ENCODE measurements at regions not wholly inside any gene's neighbourhood (a gene's known extent, or its start where the extent isn't known, plus 50 kb on each side); places are given as distances from the start of the nearest gene placed in this dataset.

DNA sequence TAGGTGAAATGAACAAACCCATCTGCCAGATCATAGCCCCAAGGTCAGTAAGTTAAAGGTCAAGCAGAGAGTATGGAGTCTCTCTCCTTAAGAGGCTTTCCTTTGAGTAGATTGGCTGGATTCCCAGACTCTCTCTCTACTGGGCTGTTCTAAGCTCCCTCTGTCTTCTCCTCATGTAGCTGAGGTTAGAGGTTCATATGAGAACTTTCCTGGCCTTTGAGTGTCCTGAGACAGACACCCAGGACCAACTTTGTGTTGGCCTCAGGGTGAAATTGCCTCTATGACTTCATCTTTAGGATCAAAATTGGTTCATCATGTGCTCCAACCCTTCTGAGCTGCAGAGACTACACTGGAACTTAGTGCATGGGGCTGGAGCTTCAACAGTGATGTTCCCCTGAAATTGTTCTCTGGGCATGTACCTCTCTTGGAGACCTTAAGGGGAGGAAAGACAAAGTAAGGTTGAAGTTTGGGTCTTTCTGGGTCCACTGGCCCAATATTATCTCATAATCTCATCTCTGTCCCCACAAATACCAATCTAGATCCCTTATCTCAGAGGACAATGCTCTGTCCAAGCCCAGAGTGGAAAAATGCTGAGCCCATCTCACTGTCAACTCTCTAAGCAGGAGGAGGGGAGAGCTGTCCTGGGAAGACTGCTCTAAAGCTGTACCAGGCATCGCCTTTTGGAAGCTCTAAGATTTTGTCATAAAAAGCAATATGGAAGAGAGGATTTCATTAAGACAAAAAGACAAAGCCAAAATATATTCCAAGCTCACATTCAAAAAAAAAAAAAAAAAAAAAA, 177.3 kb upstream of the ARL4C start:
- no peak for DNase-seq

DNA sequence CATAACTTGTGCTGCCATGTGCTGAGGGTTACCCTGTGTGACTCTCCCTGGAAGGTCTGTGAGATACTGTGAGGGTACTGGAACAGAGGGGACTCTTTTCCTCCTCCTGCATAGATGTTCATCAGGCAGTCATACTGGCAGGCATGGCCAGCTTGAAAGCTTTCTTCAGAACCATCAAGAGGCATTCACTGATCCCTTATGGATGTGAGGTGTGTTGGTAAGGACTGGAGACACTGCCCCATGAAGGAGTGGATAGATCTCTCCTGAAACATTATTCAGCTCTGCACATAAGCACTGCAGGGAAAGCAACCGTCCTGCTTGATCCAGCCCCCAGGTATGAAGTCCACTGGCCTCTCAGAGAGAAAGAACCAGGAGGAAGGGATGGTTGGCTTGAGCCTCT, 176.6 kb upstream of the ARL4C start:
- DNase-seq, result no peak

DNA sequence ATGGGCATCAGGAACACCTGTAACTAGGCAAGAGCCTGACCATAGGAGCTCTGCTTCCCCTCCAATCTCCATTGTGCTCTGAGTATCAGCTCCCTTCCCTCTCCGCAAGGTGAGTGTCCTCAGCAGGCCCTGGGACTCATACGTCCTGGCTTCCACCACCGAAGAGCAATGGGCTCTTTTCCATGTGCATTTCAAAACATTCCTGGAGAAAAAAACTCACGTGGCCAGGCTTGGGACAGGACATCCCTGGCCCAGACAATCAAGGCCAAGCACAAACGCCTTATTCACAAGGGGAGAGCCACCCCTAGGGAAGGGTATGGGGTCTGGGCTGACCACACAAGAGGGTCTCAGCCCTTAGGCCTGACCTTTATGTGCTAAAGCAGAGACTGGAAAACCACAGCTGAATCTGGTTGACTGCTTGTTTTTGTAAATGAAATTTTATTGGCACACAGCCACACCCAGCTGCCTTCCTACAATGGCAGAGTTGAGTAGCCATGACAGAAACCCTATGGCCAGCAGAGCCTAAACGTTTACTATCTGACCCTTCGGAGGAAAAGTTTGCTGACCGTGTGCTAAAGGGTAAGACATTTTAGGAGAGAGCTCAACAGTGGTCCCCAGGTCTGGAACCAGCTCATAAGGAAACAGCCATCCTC, 175.7 kb upstream of the ARL4C start:
- no peak for DNase-seq

DNA sequence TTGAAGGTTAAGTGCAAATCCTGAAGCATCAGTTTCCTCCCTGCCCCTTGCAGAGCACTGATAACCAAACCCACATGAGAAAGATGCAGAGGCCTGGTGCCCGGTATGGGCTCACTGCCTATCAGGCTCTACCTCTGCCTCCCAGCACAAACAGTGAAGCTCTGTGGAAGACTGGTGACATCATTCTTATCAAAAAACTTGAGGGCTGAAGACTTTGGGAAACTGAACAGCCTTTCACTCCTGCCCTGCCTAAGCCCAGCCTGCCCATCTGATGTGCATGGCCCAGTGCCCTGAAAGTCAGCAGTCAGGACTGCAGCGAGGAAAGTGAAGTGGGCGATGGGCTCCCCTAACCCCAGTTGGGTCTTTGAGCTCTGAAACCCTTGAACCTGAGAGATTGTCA, 174.8 kb upstream of the ARL4C start:
- no peak for DNase-seq

DNA sequence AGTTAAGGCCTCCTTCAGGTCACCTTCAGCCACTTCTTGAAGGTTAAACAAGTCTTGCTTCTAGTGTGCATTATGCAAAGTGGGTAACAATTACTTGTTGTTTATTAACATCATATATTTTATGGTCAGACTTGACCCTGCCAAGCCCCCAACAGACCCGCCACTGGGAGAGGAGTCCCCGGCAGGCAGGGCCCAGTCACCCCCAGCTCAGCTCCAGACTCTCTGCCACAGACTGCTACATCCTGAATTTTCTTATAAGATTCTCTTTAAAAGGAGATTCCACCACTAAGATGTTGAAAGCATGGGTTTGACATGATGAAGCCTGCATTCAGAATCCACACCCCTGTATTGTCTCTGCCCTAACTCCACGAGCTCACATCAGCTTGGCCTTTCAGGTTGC, 174.3 kb upstream of the ARL4C start:
- DNase-seq, result no peak

DNA sequence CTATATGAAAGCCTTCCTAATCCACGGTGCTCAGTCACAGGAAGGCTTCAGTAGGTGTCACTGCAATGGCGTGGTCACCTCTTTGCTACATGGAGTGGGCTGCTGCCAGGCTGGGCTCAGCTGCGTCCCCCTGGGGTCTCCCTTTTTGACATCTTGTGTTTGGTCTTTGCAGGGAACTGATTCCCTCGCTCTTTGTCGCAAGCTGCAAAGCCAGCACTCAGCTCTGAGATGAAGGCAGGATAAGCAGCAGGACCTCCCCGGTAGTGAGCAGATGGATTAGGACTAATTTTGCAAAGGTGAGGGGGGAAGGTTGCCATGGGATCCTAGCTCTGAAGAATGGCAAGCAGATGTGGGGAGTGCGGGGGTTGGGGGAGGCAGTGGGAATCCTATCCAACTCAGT, 173.9 kb upstream of the ARL4C start:
- no peak for DNase-seq

DNA sequence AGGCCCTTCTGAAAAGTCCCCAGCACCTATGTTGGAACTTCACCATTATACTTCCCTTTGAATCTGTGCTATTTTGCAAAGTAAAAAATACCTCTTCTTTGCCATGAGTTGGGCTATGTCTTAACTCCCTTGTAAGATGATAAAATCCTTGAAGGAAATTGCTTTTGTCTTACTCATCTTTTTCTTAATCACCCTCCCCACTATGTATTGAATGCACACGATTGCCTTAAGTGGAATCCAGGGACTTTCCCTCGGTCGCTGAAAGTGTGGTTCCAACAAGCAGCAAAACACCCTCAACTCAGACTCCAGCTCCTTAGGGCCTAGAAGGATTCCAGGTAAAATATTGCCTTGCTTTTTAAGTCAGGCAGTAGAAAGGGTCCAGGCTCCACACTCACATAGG, 173.2 kb upstream of the ARL4C start:
- no peak for DNase-seq

DNA sequence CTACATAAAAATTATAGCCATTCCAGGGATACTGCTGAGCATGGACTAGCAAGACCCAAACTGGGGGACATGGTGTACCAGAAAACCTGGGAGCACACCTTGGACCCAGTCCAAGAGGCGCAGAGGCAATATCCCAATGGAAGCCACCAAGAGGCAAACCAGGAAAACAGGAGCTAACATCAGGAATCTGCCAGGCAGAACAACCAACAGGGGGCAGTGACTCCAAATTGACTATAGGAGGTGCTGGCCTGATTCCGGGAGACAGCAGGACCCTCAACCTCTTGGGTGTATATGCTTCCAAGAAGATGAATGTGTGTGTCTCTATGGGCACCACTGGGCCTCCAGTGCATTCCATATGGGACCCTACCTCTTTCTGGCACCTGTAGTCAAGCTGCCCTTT, 172.7 kb upstream of the ARL4C start:
- DNase-seq, result no peak

DNA sequence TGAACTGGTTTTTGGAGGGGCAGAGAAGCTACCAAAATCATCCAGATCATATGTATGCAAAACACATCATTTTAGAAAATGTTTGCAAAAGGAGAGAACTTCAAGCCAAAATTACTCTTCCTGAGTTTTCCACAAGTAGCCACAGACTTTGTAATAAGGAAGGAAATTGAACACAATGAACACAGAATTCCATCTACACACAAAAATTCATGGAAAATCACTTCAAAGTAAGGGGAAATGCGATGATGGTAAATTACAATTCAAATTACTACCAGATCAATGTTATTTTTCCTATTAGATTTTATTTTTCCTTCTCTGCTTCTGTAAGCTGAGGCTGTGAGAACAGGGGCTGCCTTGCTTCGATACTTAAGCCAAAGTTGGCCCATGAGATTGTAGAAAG, 172.1 kb upstream of the ARL4C start:
- DNase-seq, result no peak

DNA sequence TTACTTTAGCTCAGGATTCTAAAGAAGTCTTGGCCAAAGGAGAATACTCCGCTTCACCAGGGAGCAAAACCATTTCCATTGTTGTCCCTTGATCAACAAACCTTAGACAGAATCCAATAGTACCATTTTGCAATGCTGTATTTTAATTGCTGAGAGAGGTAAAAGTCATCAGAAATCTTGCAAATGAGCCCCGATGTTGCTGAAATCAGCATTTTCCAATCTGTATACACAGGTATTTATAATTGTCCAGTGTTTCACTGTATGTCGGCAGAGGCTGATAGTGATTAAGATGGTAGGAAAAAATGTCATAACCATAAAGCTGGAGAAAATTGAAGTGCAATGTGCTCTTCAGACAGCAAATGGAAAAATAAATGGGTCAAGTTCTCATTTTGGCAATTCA, 170.0 kb upstream of the ARL4C start:
- no peak for DNase-seq

DNA sequence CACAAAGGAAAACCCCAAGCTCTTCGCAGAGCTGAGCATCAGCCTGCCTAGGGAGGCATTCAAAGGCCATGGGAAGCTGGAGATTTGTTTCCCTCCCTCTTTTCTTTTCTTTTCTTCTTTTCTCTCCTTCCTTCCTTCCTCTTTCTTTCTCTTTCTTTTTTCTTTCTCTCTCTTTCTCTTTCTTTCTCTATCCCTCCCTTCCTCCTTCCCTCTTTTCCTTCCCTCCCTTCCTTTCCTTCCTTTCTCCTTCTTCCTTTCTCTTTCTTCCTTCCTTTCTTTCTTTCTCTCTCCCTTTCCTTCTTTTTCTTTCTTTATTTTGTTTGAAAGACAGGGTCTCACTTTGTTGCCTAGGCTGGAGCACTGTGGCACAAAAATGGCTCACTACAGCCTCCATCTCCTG, 168.4 kb upstream of the ARL4C start:
- DNase-seq, result no peak

DNA sequence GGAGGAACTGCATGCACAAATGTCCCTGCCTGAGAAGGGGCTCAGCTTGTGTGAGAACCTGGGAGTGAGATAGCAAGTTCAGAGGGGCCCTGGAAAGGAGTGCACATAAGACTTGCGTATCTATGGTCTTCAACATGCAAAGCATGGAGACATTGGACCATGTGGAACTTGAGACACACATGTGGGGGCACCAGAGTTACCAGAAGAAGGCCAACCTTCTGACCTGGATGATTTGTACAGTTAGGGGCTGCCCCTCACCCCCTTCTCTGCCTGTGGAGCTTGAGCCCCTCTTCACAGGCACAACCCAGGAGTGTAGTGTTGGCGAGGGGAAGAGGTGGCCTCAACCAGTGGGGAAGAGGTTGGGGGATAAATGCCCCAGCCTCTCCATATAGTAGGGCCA, 165.0 kb upstream of the ARL4C start:
- no peak for DNase-seq

DNA sequence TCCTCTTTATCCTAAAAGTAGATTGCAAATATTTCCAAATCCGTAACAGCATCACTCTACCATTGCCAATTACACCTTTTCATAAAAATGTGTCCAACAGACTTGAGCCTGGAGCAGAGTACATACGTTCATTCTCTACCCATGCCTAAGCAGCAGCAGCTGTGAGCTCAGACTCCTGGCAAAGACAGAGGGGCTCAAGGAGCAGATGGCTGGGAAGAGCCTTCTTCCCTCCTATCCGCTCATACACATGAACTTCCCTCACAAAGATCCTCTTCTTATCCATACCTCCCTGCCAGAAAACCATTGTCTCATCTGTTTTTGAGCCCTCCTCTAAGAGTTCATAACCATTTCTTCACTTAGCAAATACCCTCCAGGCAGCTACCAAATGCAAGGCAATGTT, 164.3 kb upstream of the ARL4C start:
- DNase-seq, result no peak

DNA sequence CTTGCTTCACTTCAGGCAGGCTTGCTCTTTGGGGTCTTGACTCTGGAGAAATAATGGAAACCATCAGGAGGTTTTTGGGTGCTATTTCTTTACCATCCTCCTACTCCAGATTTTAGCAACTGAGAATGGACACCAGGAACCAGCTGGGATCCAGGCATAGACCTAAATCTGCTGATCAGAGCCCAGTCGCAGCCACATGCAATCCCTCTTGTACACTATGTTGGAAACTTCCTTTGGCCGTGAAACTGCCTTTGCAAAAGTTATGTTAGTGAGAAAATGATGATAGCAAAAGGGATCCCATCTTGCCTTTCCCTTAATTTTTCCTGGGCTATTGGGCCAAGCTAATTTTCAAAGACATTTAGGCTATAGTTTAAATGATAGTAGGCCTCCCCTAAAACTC, 158.8 kb upstream of the ARL4C start:
- no peak for DNase-seq

DNA sequence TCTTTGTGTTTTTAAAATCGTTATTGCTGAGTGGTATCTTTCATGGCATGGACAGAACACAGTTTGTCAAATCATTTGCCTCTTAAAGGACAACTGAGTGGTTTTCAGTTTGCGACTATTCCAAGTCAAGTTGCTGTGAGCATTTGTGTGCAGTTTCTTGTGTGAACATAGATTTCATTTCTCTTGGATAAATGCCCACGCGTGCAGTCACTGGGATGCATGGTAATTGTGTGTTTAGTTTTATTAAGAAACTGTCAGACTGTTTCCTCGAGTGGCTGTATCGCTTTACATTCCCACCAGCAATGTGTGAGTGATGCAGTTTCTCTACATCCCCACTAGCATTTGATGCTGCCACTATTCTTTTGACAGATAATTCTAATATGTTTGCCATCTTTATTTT, 154.0 kb upstream of the ARL4C start:
- DNase-seq, result no peak

DNA sequence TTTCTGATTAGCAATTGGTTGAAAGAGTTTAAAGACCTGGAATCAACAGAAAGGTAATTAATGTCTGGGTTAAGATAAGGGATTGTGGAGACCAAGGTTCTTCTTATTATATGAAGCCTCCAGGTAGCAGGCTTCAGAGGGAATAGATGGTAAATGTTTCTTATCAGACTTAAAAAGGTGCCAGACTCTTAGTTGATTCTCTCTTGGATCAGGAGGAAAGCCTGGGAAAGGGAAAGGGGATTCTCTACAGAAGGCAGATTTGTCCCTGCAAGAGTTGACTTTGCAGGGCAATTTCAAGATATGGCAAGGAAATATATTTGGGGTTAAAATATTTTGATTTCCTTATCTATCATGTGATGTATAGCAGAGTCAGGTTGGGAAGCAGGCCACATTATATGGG, 153.1 kb upstream of the ARL4C start:
- DNase-seq, result no peak

DNA sequence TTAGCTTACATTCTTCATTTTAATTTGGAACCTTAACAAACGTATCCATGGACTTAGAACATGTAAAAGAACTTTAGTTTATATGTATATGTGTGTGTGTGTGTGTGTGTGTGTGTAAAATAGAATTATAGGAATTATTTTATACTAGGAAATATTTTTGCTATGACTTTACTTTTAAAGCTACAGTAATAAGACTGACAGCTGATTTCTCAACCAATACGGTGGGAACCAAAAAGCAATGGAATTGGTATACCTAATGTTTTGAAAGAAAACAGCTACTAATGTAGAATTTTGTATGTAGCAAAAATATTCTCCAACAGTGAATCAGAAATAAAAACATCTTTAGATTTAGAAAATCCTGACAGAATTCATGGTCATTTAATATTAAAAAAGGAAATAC, 146.5 kb upstream of the ARL4C start:
- no peak for DNase-seq

DNA sequence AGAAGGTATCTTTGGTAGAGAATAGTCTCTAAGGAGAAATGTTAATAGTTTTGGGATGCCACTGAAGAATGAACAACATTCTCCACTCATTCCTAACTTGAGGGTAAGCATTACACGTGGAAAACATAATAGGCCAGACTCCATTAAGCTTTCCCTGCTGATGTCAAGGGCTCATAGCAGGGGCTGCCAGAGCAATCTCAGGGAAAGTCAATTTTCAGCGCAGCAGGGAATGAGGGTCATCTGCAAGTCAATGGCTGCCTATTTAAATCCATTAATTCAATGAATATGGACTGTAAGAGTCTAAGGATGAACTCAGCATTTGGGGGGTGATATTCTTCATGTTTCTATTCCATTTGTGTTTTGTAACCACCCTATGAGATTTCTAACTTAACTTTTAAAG, 144.2 kb upstream of the ARL4C start:
- no peak for DNase-seq

DNA sequence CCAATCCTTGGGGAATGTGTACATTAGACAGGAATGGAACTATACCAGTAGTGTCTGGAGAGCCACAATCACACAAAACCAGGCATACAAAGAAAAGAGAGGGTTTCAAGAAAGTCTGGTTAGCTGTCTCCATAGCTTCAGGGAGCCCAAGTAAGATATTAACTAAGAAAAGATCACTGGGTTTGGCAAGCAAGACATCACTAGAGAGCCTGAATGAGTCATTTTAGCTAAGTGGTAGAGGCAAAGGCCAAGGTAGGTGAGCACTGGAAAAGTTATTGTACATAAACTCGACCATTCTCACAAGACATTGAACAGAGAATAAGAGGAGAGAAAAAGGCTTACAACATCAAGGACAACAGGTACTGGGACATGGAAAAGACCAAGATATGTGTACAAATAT, 143.8 kb upstream of the ARL4C start:
- DNase-seq, result no peak

DNA sequence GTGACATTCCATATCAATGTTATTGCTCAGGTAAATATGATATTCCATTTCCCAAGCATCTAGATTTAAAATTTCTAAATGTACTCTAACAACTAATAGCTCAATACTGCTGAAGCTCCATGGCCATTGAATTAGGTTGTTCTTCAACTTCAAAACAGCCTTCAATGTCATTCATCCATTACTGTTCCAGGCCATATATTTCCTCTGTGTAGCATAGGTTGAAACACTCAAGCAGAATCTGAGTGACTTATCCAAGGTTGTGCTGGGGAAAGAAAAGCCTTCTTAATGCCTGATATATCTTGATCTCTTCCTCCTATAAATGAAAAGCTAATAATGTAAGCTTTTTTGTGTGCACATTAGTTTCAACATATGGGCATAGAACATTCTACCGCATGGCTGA, 142.1 kb upstream of the ARL4C start:
- DNase-seq, result no peak

DNA sequence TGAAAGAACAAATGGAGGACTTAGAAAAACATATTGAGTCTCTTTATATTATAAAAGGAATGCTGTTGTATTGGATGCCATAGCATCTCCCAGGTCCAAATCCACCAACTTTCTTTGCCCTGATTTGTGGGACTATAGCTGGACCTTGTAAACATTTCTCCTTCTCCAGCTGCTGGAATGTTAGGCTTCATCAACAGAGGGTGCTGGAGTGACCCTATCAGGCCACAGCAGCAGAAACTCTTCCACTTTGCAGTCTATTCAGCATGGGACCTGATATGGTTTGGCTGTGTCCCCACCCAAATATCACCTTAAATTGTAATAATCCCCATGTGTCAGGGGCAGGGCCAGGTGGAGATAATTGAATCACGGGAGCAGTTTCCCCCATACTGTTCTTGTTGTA, 138.4 kb upstream of the ARL4C start:
- no peak for DNase-seq

DNA sequence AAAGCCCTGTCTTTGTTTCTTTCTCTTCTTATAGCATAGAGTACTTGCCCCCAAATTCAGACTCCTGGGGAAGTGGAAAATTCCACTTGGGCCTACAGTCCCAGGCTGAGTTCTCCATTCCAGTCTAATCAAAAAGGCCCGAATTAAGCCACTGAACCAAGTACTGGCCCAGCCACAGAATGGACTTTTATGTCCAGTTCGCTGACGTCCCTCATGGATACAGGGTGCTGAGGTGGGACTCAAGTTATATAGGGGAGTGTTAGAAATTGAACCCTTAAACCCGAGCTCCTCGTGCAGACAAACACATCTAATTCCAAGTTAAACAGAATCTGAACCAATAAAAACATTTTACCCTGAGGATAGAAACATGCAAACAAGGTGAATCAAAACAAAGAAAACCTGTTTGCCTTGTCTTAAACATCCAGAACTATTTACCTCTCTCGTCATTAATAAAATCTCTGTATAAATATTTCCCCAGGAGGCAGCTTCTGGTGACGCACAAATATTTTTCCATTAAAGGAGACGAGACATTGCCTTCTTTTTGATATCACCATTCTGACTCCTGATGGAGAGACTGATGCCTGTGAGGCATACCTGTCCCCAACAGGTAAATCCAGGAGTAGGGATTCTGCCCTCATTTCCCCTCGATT, 136.8 kb upstream of the ARL4C start:
- no peak for DNase-seq

DNA sequence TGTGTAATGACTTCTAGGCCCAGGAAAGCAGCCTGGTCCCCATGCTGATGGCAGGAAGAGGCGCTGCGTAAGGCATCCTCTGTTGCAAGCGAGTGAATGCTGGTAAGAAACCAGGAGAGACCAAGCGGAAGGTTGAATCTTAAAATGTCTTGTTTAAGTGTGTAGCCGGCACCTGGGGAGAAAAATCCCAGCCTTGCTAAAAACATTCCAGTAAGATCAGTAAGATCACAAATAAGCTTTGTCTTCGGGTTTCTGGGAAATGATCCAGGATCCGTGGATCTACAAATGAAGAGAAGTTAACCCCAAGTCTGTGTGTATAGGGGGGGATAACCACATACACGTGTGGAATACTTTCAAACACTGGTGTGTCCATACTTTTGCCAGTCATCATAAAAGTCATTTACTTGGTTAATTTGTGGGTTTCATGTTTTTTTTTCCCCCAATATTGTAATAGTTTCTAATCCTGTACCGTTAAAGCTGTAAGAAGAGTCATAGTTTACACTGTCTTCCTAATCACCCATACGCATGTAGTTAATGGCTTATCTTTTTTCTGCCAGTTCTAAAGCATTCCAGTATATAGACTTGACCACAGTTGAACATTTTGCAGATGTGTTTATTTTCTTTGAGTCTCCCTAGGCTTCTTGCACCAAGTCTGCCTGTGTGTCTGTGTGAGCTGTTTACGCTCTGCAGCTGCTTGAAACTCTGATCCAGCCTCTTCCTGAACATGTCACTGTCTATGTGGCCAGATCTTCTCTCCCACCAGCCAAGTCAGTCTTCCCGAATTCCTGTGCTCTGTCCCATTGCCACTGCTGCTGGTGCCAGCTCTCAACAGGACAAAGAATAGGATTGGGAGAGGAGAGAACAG, 135.9 kb upstream of the ARL4C start:
- DNase-seq, result no peak

Data from activated effector memory CD4-positive, alpha-beta T cell treated with anti-CD3 and anti-CD28 coated beads, Interleukin-2, amount 50 U/mL, for 16 hours (primary cell).